Stimulated activated naive B cell treated with anti-CD40 and anti-IgM and Interleukin-4, amounts not matched to agents 10 μg/mL and 1 μg/mL and 100 μg/mL, for 72 hours (primary cell): ENCODE measurements at regions not wholly inside any gene's neighbourhood (a gene's known extent, or its start where the extent isn't known, plus 50 kb on each side); places are given as distances from the start of the nearest gene placed in this dataset.
"Not testable (repeated sequence)": the region's sequence is repeated elsewhere in the genome, so short reads cannot be mapped to it uniquely, and the experiment has no call there.

Experiments used
- ATAC-seq, 2 donors: fragments of 150-1000 bp; cut with Tn5 transposase; replicated peaks; 2 replicates each; pipeline ENCODE4 v1.10.0; 2021; ENCODE audit warnings: moderate library complexity in 1 of 2
- DNase-seq: peaks from one replicate; pipeline ENCODE4 v3.0.0; 2021
- H3K27ac Mint-ChIP-seq: one replicate; pipeline ENCODE4 v1.8.0; 2022; ENCODE audit warnings: mild to moderate bottlenecking, mixed read lengths
- H3K27me3 Mint-ChIP-seq, 2 donors: one replicate each; pipeline ENCODE4 v1.8.0; 2022; ENCODE audit warnings: mixed read lengths in 2 of 2
- H3K36me3 Mint-ChIP-seq, 2 donors: one replicate each; pipeline ENCODE4 v1.8.0; 2022; ENCODE audit warnings: mixed read lengths in 2 of 2, mild to moderate bottlenecking in 1 of 2
- H3K4me1 Mint-ChIP-seq, 2 donors: one replicate each; pipeline ENCODE4 v1.8.0; 2022; ENCODE audit warnings: mixed read lengths in 2 of 2, mild to moderate bottlenecking in 1 of 2
- H3K4me3 Mint-ChIP-seq, 2 donors: one replicate each; pipeline ENCODE4 v1.8.0; 2022; ENCODE audit warnings: mild to moderate bottlenecking in 2 of 2, mixed read lengths in 2 of 2, moderate library complexity in 1 of 2
- H3K9me3 Mint-ChIP-seq, 2 donors: one replicate each; pipeline ENCODE4 v1.8.0; 2022; ENCODE audit warnings: mixed read lengths in 2 of 2, mild to moderate bottlenecking in 1 of 2

DNA sequence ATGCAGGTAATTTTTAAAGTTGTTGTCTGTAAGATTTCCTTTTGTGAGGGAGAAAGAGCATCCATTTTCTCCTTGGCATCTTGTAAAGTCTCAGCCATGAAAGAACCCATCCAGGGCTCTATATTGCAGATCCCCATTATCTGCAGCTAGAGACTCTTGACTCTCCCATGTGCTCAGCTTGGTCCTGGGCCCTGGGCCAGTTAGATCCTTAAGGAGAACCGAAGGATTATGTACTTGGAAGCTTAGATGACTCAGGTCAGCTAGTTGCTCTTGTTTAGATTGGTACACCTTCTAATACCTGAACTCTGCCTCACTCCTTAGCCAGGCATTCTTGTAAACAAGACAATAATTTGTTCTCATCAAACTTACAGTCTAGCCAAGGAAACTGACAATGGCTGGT is 1617.6 kb downstream of the KHDRBS2 start:
- DNase-seq (no peak), ATAC-seq (no peak)
- no peaks in the 10 kb centered on the region for H3K4me1 Mint-ChIP-seq
- H3K27ac Mint-ChIP-seq = no peak overlapping the region
- H3K4me3 Mint-ChIP-seq = no peak overlapping the region
- no peaks in the 10 kb centered on the region for H3K27me3 Mint-ChIP-seq
- H3K36me3 Mint-ChIP-seq = no peaks in the 10 kb centered on the region
- H3K9me3 Mint-ChIP-seq = peaks cover 10% of the 10 kb centered on the region in 2 donors

DNA sequence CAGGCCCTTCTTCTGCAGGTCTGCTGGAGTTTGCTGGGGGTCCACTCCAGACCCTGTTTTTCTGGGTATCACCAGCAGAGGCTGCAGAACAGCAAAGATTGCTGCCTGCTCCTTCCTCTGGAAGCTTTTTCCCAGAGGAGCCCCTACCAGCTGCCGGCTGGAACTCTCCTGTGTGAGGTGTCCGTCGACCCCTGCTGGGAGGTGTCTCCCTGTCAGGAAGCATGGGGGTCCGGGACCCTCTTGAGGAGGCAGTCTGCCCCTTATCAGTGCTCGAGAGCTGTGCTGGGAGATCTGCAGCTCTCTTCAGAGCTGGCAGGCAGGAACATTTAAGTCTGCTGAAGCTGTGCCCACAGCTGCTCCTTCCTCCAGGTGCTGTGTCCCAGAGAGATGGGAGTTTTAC is 1622.8 kb downstream of the KHDRBS2 start:
- not testable (repeated sequence) for ATAC-seq, H3K4me3 Mint-ChIP-seq, H3K4me1 Mint-ChIP-seq, H3K27ac Mint-ChIP-seq, H3K36me3 Mint-ChIP-seq, DNase-seq, H3K27me3 Mint-ChIP-seq
- H3K9me3 Mint-ChIP-seq = peaks cover 25 to 27% of the 10 kb centered on the region in 2 donors

DNA sequence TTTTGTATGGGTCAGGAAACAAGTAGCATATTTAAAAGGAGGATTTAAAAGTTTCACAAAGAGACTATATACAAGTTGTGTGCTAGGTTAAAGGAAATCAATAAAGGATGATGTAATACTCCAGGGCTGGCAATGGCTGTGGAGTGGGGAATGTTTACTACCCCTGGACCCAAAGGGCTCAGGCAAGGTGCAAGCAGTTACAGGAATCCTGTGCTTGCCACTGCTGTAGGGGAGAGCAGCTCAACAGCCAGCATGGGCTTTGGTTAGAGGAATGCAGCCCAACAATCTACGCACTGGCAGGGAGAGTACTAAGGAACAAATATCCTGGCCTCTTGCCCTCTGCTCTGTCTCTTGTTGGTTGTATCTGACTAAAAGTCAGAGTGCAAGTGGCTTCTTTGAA is 1642.2 kb downstream of the KHDRBS2 start:
- ATAC-seq = no peak

DNA sequence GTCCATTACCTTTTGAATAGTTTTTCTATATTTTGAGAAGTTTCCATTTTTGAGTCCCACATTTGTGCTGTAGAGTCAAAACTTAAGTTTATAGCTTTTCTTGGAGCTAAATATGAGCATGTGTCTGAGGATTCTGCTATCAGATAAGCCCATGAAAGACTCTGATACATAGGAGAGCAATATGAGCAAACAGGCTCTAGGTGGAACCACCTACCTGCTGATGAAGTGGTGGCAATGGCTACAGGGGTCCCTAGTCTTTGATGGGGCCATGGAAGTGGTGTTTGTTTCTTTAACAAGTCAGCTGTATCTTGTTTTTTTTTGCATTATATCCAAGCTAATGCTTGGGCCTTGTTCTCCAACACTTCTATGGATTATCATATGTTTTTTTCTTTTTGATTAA is 1646.8 kb downstream of the KHDRBS2 start:
- H3K27ac Mint-ChIP-seq, H3K27me3 Mint-ChIP-seq, H3K36me3 Mint-ChIP-seq, ATAC-seq, DNase-seq, H3K4me3 Mint-ChIP-seq, H3K4me1 Mint-ChIP-seq: not testable (repeated sequence)
- H3K9me3 Mint-ChIP-seq = peaks cover 8 to 19% of the 10 kb centered on the region in 2 donors

More for the DNA sequence above, 1642.2 kb downstream of the KHDRBS2 start:
- no peak for DNase-seq
- H3K4me3 Mint-ChIP-seq = no peak overlapping the region
- peaks cover 8 to 14% of the 10 kb centered on the region in 2 donors for H3K9me3 Mint-ChIP-seq
- no peak overlapping the region for H3K27ac Mint-ChIP-seq
- H3K4me1 Mint-ChIP-seq = no peaks in the 10 kb centered on the region
- H3K27me3 Mint-ChIP-seq = no peaks in the 10 kb centered on the region
- H3K36me3 Mint-ChIP-seq = no peaks in the 10 kb centered on the region
